ENCODE measurements at regions not wholly inside any gene's neighbourhood (a gene's known extent, or its start where the extent isn't known, plus 50 kb on each side); places are given as distances from the start of the nearest gene placed in this dataset.

GRCh38 chr2:103008586-103008985 is 246.8 kb downstream of the TMEM182 start:
- TF ChIP-seq CTCF (IDR thresholded peaks at IDR 0.05; ENCODE audit: poor library complexity) (peak; percentile 11), EZH2phosphoT487 (IDR thresholded peaks at IDR 0.05; ENCODE audit: low read depth, severe bottlenecking, unreplicated experiment) (no peak)
- H3K4me1 ChIP-seq (ENCODE audit: insufficient read depth): no peaks in the 10 kb centered on the region
- H3K36me3 ChIP-seq (replicated peaks; ENCODE audit: insufficient read depth, low read depth): no peaks in the 10 kb centered on the region
- no peaks in the 10 kb centered on the region for H3K9me3 ChIP-seq (ENCODE audit: low read depth)
- H3K9me2 ChIP-seq (replicated peaks; ENCODE audit: insufficient read depth): no peaks in the 10 kb centered on the region
- no peaks in the 10 kb centered on the region for H3K27me3 ChIP-seq
- no peak overlapping the region for H2AFZ ChIP-seq
- no peak overlapping the region for H3K4me3 ChIP-seq
- H3K79me2 ChIP-seq: no peaks in the 10 kb centered on the region
- no peak overlapping the region for H3K27ac ChIP-seq
- DNase-seq (ENCODE audit: low spot score): no peak
- no peak overlapping the region for H3K4me2 ChIP-seq
- WGBS (ENCODE audit: low lambda C conversion rate, missing lambda C conversion rate): 43% methylated on average over 6 of the region's 6 CpGs
- H4K20me1 ChIP-seq (ENCODE audit: insufficient read depth, poor library complexity, severe bottlenecking): no peaks in the 10 kb centered on the region

- Histone ChIP-seq H2AFZ (no peak overlapping the region), H3K9me2 (replicated peaks; ENCODE audit: insufficient read depth) (no peaks in the 10 kb centered on the region), H3K9me3 (ENCODE audit: low read depth) (no peaks in the 10 kb centered on the region), H3K36me3 (replicated peaks; ENCODE audit: insufficient read depth, low read depth) (no peaks in the 10 kb centered on the region), H3K4me3 (no peak overlapping the region), H4K20me1 (ENCODE audit: insufficient read depth, poor library complexity, severe bottlenecking) (no peaks in the 10 kb centered on the region), H3K4me2 (peak overlapping the region; percentile 62), H3K79me2 (no peaks in the 10 kb centered on the region), H3K4me1 (ENCODE audit: insufficient read depth) (no peaks in the 10 kb centered on the region), H3K27ac (peak overlapping the region; percentile 8), H3K27me3 (no peaks in the 10 kb centered on the region)
- TF ChIP-seq EZH2 (IDR thresholded peaks at IDR 0.05; ENCODE audit: borderline replicate concordance): no peak
- no peak for TF ChIP-seq CTCF (IDR thresholded peaks at IDR 0.05; ENCODE audit: poor library complexity)
- no peak for TF ChIP-seq EZH2phosphoT487 (IDR thresholded peaks at IDR 0.05; ENCODE audit: low read depth, severe bottlenecking, unreplicated experiment)
- 57% methylated on average over 5 of the region's 5 CpGs for WGBS (ENCODE audit: low lambda C conversion rate, missing lambda C conversion rate)
- no peak for DNase-seq (ENCODE audit: low spot score)
These were observed 248.0 kb downstream of the TMEM182 start for GRCh38 chr2:103009871-103010270.

DNA sequence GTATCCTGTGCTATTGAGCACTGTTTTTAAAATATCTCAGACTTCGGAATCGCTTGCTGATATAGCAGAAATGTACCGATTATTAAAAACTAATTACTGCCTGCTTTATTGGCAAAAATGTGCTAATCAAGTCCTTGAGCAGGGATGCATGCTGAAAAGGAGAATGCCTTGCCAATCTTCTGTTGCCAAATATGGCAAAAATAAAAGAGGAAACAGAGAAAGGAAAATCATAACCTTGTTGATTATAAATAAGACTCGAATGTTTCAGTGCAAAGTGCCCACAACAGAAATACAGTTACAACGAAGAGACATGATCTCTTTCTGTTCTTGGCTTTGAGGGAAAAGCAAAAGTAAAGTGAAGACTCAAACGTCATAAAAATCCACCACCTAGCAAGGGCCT is 248.5 kb downstream of the TMEM182 start:
- H3K4me3 ChIP-seq: no peak overlapping the region
- no peaks in the 10 kb centered on the region for H3K36me3 ChIP-seq (replicated peaks; ENCODE audit: insufficient read depth, low read depth)
- H3K9me3 ChIP-seq (ENCODE audit: low read depth): no peaks in the 10 kb centered on the region
- no peak for DNase-seq (ENCODE audit: low spot score)
- no peaks in the 10 kb centered on the region for H4K20me1 ChIP-seq (ENCODE audit: insufficient read depth, poor library complexity, severe bottlenecking)
- H3K27ac ChIP-seq: peak overlapping the region; percentile 43
- no peak for TF ChIP-seq CTCF (IDR thresholded peaks at IDR 0.05; ENCODE audit: poor library complexity)
- no peak for TF ChIP-seq EZH2 (IDR thresholded peaks at IDR 0.05; ENCODE audit: borderline replicate concordance)
- no peak for TF ChIP-seq EZH2phosphoT487 (IDR thresholded peaks at IDR 0.05; ENCODE audit: low read depth, severe bottlenecking, unreplicated experiment)
- 54% methylated on average over 6 of the region's 6 CpGs for WGBS (ENCODE audit: low lambda C conversion rate, missing lambda C conversion rate)
- peak overlapping the region; percentile 62 for H3K4me2 ChIP-seq
- no peaks in the 10 kb centered on the region for H3K4me1 ChIP-seq (ENCODE audit: insufficient read depth)
- H3K27me3 ChIP-seq: no peaks in the 10 kb centered on the region
- H3K9me2 ChIP-seq (replicated peaks; ENCODE audit: insufficient read depth): no peaks in the 10 kb centered on the region
- H2AFZ ChIP-seq: no peak overlapping the region
- no peaks in the 10 kb centered on the region for H3K79me2 ChIP-seq

GRCh38 chr2:103010751-103011150 is 248.9 kb downstream of the TMEM182 start:
- H3K79me2 ChIP-seq: no peaks in the 10 kb centered on the region
- no peak for DNase-seq (ENCODE audit: low spot score)
- no peaks in the 10 kb centered on the region for H3K4me1 ChIP-seq (ENCODE audit: insufficient read depth)
- H3K27me3 ChIP-seq: no peaks in the 10 kb centered on the region
- no peak overlapping the region for H3K4me3 ChIP-seq
- H4K20me1 ChIP-seq (ENCODE audit: insufficient read depth, poor library complexity, severe bottlenecking): no peaks in the 10 kb centered on the region
- WGBS (ENCODE audit: low lambda C conversion rate, missing lambda C conversion rate): 56% methylated on average over 10 of the region's 10 CpGs
- H3K27ac ChIP-seq: peak overlapping the region; percentile 43
- H2AFZ ChIP-seq: no peak overlapping the region
- peak overlapping the region; percentile 62 for H3K4me2 ChIP-seq
- no peaks in the 10 kb centered on the region for H3K9me3 ChIP-seq (ENCODE audit: low read depth)
- no peaks in the 10 kb centered on the region for H3K9me2 ChIP-seq (replicated peaks; ENCODE audit: insufficient read depth)
- no peaks in the 10 kb centered on the region for H3K36me3 ChIP-seq (replicated peaks; ENCODE audit: insufficient read depth, low read depth)
- TF ChIP-seq CTCF (IDR thresholded peaks at IDR 0.05; ENCODE audit: poor library complexity): no peak
- TF ChIP-seq EZH2 (IDR thresholded peaks at IDR 0.05; ENCODE audit: borderline replicate concordance): no peak
- no peak for TF ChIP-seq EZH2phosphoT487 (IDR thresholded peaks at IDR 0.05; ENCODE audit: low read depth, severe bottlenecking, unreplicated experiment)
